HepG2 (cell line): ENCODE measurements at regions not wholly inside any gene's neighbourhood (a gene's known extent, or its start where the extent isn't known, plus 50 kb on each side); places are given as distances from the start of the nearest gene placed in this dataset.

Source experiments
- ATAC-seq: fragments of 200-7000 bp; cut with Tn5 transposase; 3 replicates; pipeline ENCODE4 v1.9.1; 2020; ENCODE audit warnings: mild to moderate bottlenecking, moderate library complexity
- BruUV-seq: library from RNA; stranded (reverse); fragments of 400-500 nt; replicated peaks from 2 replicates; lab custom pipeline; 2021; lab: Mats Ljungman, UMichigan
- CTCF ChIA-PET: fragments of 300-600 bp; formaldehyde crosslinking; extraction: SDS; loops from one replicate; lab custom pipeline; 2021; ENCODE audit warnings: low total read pairs, inconsistent platforms, low intra/inter-chr PET ratio; lab: Yijun Ruan, JAX
- POLR2A ChIA-PET: fragments of 350-600 bp; sonication (Branson Sonifier 250); formaldehyde crosslinking; loops from one replicate; lab custom pipeline; 2020; ENCODE audit warnings: antibody characterized with exemption, inconsistent platforms; lab: Yijun Ruan, JAX
- DNase-seq: peaks from one replicate; pipeline ENCODE4 v3.0.0-alpha.2; 2015; ENCODE audit warnings: low spot score
- FAIRE-seq: peaks from 3 replicates; lab custom pipeline; 2011; peaks lifted over from hg19 to GRCh38; lab: Jason Lieb, UNC
- H2AFZ ChIP-seq: one replicate; pipeline ENCODE4 v1.6.1; 2011; ENCODE audit warnings: low read length, inconsistent platforms
- H3K27ac ChIP-seq: fragments of 300-600 bp; 3 replicates; pipeline ENCODE4 v1.8.0; 2011; ENCODE audit warnings: mixed run types, mild to moderate bottlenecking, mixed read lengths, low read length, inconsistent platforms; ENCODE audit not compliant: insufficient read depth; ENCODE audit errors: extremely low read length
- H3K27me3 ChIP-seq, 2 experiments: fragments of 200-600 bp in 1 of 2; 2 replicates in 1 of 2; 3 replicates in 1 of 2; pipeline versions ENCODE4 v1.6.0 to v1.8.0; 2011; ENCODE audit warnings: low read length in 2 of 2, mild to moderate bottlenecking in 2 of 2, moderate library complexity in 2 of 2, inconsistent platforms in 1 of 2; ENCODE audit not compliant: insufficient read depth in 2 of 2, control insufficient read depth in 1 of 2
- H3K36me3 ChIP-seq, 2 experiments: fragments of 200-600 bp in 1 of 2; replicated peaks in 1 of 2; 2 replicates in 1 of 2; 3 replicates in 1 of 2; pipeline versions ENCODE4 v1.5.1 to v1.8.0; 2011; ENCODE audit warnings: low read length in 2 of 2, inconsistent platforms in 1 of 2; ENCODE audit not compliant: insufficient read depth in 2 of 2, control insufficient read depth in 1 of 2
- H3K4me1 ChIP-seq: 2 replicates; pipeline ENCODE4 v1.5.1; 2012; ENCODE audit warnings: low read length, inconsistent platforms; ENCODE audit not compliant: insufficient read depth
- H3K4me2 ChIP-seq: 2 replicates; pipeline ENCODE4 v1.6.0; 2011; ENCODE audit warnings: low read depth, low read length, inconsistent platforms
- H3K4me3 ChIP-seq, 3 experiments: fragments of 200-600 bp in 1 of 3; sonication (generic), shearing (Covaris generic) in 1 of 3; replicated peaks in 1 of 3; 2 replicates each; pipeline ENCODE4 v1.5.1; 2011 to 2016; ENCODE audit warnings: low read length in 3 of 3, inconsistent platforms in 2 of 3, low read depth in 2 of 3, mild to moderate bottlenecking in 2 of 3, control low read depth in 1 of 3, mixed read lengths in 1 of 3; ENCODE audit not compliant: insufficient read depth in 1 of 3
- H3K79me2 ChIP-seq: one replicate; pipeline ENCODE4 v1.6.1; 2011; ENCODE audit warnings: low read length, inconsistent platforms; ENCODE audit not compliant: insufficient read depth
- H3K9ac ChIP-seq: 2 replicates; pipeline ENCODE4 v1.6.0; 2011; ENCODE audit warnings: mild to moderate bottlenecking, low read depth, low read length, inconsistent platforms; ENCODE audit not compliant: insufficient read depth
- H3K9me3 ChIP-seq: 2 replicates; pipeline ENCODE4 v1.5.1; 2012; ENCODE audit warnings: mild to moderate bottlenecking, low read length
- H4K20me1 ChIP-seq: 2 replicates; pipeline ENCODE4 v1.6.0; 2011; ENCODE audit warnings: inconsistent platforms, mild to moderate bottlenecking, low read length, moderate library complexity; ENCODE audit not compliant: insufficient read depth
- GATA4 ChIP-seq: sonication (generic); IDR thresholded peaks from 2 replicates; pipeline ENCODE4 v1.6.1; 2016; ENCODE audit warnings: antibody characterized with exemption, low read depth, borderline replicate concordance
- IRF2 ChIP-seq: IDR thresholded peaks from 2 replicates; pipeline ENCODE4 v1.6.1; 2018; ENCODE audit warnings: missing genetic modification reagents, missing compliant biosample characterization
- KDM5A ChIP-seq: fragments of 200-600 bp; sonication (generic); IDR thresholded peaks from 2 replicates; pipeline ENCODE4 v1.7.0; 2018; ENCODE audit warnings: antibody characterized with exemption, mild to moderate bottlenecking, low read length, borderline replicate concordance
- MEF2D ChIP-seq: sonication (generic); formaldehyde crosslinking; IDR thresholded peaks from 2 replicates; pipeline ENCODE4 v1.5.1; 2020; ENCODE audit warnings: mild to moderate bottlenecking, missing genetic modification reagents
- SMAD1 ChIP-seq: sonication (generic); formaldehyde crosslinking; IDR thresholded peaks from 2 replicates; pipeline ENCODE4 v1.4.0; 2020; ENCODE audit warnings: missing genetic modification reagents, low read depth, mild to moderate bottlenecking, borderline replicate concordance
- U2AF1 ChIP-seq: fragments of 200-400 bp; formaldehyde crosslinking; optimal IDR thresholded peaks from 2 replicates; pipeline ENCODE3; 2017; ENCODE audit warnings: mild to moderate bottlenecking, low read depth, low read length
- ZNF207 ChIP-seq: fragments of 450-650 bp; IDR thresholded peaks from 2 replicates; pipeline ENCODE4 v1.6.1; 2016; ENCODE audit warnings: antibody characterized with exemption, borderline replicate concordance
- ZNF34 ChIP-seq: sonication (generic); formaldehyde crosslinking; IDR thresholded peaks from 2 replicates; pipeline ENCODE4 v1.4.0; 2020; ENCODE audit warnings: mild to moderate bottlenecking, missing genetic modification reagents, borderline replicate concordance
- ZNF670 ChIP-seq: sonication (generic); formaldehyde crosslinking; IDR thresholded peaks from 2 replicates; pipeline ENCODE4 v1.8.0; 2022; ENCODE audit warnings: mild to moderate bottlenecking, missing genetic modification reagents, borderline replicate concordance
- ZNF782 ChIP-seq: sonication (generic); formaldehyde crosslinking; IDR thresholded peaks from 2 replicates; pipeline ENCODE4 v1.4.0; 2020; ENCODE audit warnings: missing genetic modification reagents, mild to moderate bottlenecking, borderline replicate concordance
- WGBS: methylation state at CpG from one replicate; pipeline ENCODE4 v1.1.6; 2017; ENCODE audit warnings: low lambda C conversion rate; 5-methylcytosine and 5-hydroxymethylcytosine counted together
- in situ Hi-C: cut with HindIII; loops from 2 replicates; pipeline ENCODE4 v1.10.0; 2017; ENCODE audit warnings: low pct_unique_long_range_greater_than_20kb; ENCODE audit not compliant: extremely low pct_ligation_motif_present
- intact Hi-C: fragments of 100-400 bp; cut with micrococcal nuclease; formaldehyde crosslinking; loops from one replicate; pipeline ENCODE4 v1.10.0; 2022; ENCODE audit not compliant: unreplicated experiment
- TF ChIP-seq, protein P1 (sequence below): fragments of 450-650 bp; IDR thresholded peaks from 2 replicates; pipeline ENCODE4 v1.6.1; 2016
- TF ChIP-seq, protein P2 (sequence below): sonication (generic); formaldehyde crosslinking; IDR thresholded peaks from 2 replicates; pipeline ENCODE4 v1.4.0; 2020; ENCODE audit warnings: missing genetic modification reagents

DNA sequence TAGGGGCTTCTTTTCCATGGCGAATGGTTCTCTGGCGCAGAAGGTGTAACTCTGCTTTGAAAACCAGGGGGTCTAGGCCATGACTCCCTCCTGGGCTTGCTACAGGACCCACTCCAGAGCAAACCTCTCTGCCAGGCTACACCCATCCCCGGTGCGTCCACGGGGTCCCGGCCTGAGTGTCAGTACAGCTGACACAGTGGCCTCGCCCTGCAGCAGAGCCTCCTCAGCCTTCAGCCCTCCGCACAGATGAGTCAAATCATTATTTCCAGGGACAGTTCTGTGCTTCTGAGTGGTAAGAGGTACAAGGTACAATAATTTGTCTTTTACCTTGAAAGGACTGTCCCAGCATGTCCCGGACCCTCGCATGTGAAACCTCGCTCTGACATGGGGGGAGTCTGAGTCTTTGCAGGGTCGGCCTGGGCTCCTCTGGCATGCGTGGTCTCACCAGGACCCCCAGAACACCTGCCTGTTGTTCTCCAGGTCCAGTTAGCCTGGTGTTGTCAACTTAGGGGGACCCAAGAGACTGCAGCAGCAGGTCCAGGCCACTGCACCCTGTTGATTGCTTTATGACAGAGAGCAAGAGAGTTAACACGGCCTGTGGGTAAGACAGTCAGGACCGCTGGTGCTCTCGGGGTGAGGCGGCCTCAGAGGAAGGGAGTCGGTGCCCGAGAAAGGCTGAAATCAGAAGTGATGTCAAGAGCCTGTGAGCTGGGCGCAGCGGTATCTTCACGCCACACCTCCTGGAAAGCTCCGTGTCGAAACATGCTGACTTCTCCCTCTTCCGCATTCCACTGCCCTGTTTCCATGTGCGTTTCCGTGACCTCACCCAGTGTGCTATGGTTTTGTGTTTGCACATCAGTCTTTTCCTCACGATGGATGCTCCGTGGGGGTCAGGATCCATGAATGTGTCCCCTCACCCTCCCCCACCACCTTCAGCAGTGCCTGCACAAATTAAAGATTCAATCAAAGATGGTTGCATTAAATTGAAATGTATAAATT is 340.1 kb downstream of the EIPR1 start:
- no peak for FAIRE-seq
- no peaks in the 10 kb centered on the region for H4K20me1 ChIP-seq
- no peak overlapping the region for H3K9ac ChIP-seq
- peaks cover 7 to 66% of the 10 kb centered on the region in 2 experiments; a peak in 4 of 5 replicates for H3K27me3 ChIP-seq
- no peak overlapping the region for H3K4me3 ChIP-seq
- POLR2A ChIA-PET: no interaction called here
- H3K4me1 ChIP-seq: no peaks in the 10 kb centered on the region
- no peak for DNase-seq
- CTCF ChIA-PET: no interaction called here
- H3K27ac ChIP-seq: no peak overlapping the region
- no peak overlapping the region for H3K4me2 ChIP-seq
- no peaks in the 10 kb centered on the region for H3K36me3 ChIP-seq
- no TSS peak for BruUV-seq
- in situ Hi-C loops (no loop called here), intact Hi-C loops (no loop called here)
- H3K79me2 ChIP-seq: no peaks in the 10 kb centered on the region
- no peak overlapping the region for H2AFZ ChIP-seq
- no peaks in the 10 kb centered on the region for H3K9me3 ChIP-seq
- TF ChIP-seq, protein P1, sequence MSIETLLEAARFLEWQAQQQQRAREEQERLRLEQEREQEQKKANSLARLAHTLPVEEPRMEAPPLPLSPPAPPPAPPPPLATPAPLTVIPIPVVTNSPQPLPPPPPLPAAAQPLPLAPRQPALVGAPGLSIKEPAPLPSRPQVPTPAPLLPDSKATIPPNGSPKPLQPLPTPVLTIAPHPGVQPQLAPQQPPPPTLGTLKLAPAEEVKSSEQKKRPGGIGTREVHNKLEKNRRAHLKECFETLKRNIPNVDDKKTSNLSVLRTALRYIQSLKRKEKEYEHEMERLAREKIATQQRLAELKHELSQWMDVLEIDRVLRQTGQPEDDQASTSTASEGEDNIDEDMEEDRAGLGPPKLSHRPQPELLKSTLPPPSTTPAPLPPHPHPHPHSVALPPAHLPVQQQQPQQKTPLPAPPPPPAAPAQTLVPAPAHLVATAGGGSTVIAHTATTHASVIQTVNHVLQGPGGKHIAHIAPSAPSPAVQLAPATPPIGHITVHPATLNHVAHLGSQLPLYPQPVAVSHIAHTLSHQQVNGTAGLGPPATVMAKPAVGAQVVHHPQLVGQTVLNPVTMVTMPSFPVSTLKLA: peak; percentile 56
- no peak for TF ChIP-seq IRF2 (CRISPR knock-in tag)
- 58% methylated on average over 21 of the region's 29 CpGs for WGBS
- ATAC-seq: no peak

DNA sequence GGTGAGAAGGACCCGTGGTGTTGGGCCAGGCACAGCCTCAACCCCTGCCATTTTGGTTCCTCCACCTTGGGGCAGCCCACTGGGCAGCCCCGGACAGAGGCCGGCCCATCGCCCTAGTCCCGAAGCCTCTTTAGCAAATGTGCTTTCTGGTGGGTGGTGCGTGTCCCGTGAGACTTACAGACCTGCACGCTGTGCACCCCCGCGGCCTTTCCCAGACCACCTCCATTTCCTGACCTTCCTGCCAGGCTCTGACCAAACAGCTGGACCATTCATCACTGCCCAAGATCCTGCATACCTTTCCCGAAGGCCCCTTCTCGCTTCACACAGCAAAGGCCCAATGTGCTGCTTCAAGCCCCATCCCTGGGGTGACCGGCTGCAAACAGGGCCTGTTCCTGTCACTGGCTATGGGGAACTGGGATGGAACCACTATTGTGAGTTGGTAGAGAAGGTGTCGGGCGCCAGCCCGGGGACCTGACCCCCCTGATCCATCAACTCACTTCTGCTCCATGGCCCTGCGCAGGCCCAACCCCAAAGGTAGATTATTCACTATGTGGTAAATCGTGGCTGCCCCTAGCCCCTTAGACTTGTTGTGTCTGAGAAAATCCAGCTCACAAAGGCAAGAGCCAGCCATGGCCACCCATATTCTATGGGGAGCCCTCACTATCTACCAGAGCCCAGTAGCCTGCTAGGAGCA is 341.0 kb downstream of the EIPR1 start:
- in situ Hi-C loops: no loop called here
- Histone ChIP-seq H3K79me2 (no peaks in the 10 kb centered on the region), H3K36me3 (no peaks in the 10 kb centered on the region), H4K20me1 (no peaks in the 10 kb centered on the region), H3K9me3 (no peaks in the 10 kb centered on the region), H3K4me3 (no peak overlapping the region), H3K4me2 (no peak overlapping the region), H2AFZ (no peak overlapping the region), H3K27me3 (peaks cover 7 to 66% of the 10 kb centered on the region in 2 experiments; a peak in 4 of 5 replicates), H3K27ac (no peak overlapping the region), H3K9ac (no peak overlapping the region), H3K4me1 (no peaks in the 10 kb centered on the region)
- ATAC-seq (no peak), FAIRE-seq (no peak), DNase-seq (no peak)
- intact Hi-C loops: no loop called here
- ChIA-PET CTCF (no interaction called here), POLR2A (no interaction called here)
- WGBS: 60% methylated on average over 18 of the region's 18 CpGs
- no TSS peak for BruUV-seq
- TF ChIP-seq, protein P2, sequence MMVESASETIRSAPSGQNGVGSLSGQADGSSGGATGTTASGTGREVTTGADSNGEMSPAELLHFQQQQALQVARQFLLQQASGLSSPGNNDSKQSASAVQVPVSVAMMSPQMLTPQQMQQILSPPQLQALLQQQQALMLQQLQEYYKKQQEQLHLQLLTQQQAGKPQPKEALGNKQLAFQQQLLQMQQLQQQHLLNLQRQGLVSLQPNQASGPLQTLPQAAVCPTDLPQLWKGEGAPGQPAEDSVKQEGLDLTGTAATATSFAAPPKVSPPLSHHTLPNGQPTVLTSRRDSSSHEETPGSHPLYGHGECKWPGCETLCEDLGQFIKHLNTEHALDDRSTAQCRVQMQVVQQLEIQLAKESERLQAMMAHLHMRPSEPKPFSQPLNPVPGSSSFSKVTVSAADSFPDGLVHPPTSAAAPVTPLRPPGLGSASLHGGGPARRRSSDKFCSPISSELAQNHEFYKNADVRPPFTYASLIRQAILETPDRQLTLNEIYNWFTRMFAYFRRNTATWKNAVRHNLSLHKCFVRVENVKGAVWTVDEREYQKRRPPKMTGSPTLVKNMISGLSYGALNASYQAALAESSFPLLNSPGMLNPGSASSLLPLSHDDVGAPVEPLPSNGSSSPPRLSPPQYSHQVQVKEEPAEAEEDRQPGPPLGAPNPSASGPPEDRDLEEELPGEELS: no peak
- TF ChIP-seq ZNF207 (no peak), SMAD1 (CRISPR knock-in tag) (no peak), ZNF670 (CRISPR knock-in tag) (no peak), ZNF782 (CRISPR knock-in tag) (no peak), KDM5A (no peak), ZNF34 (CRISPR knock-in tag) (no peak), U2AF1 (no peak), MEF2D (no peak), GATA4 (no peak)
